SK-N-SH (cell line): ENCODE measurements at regions not wholly inside any gene's neighbourhood (a gene's known extent, or its start where the extent isn't known, plus 50 kb on each side); places are given as distances from the start of the nearest gene placed in this dataset.

Experiments
- CTCF ChIA-PET: fragments of 300-600, 350-600 bp; formaldehyde crosslinking; extraction: SDS; loops from one replicate; lab custom pipeline; 2021; lab: Yijun Ruan, JAX
- POLR2A ChIA-PET: fragments of 350-600 bp; sonication (Branson Sonifier 250); formaldehyde crosslinking; extraction: SDS; loops from one replicate; lab custom pipeline; 2020; ENCODE audit warnings: antibody characterized with exemption, inconsistent platforms; lab: Yijun Ruan, JAX
- DNase-seq: peaks from one replicate; pipeline ENCODE4 v3.0.0; 2012
- H2AFZ ChIP-seq: fragments of 200-600 bp; sonication (generic); 2 replicates; pipeline ENCODE4 v1.8.1; 2016; ENCODE audit warnings: antibody characterized with exemption, mild to moderate bottlenecking, low read depth
- H3F3A ChIP-seq: fragments of 200-600 bp; sonication (generic); replicated peaks from 2 replicates; pipeline ENCODE3; 2016; ENCODE audit warnings: antibody characterized with exemption, mild to moderate bottlenecking; ENCODE audit not compliant: insufficient read depth
- H3K27ac ChIP-seq, 2 experiments: fragments of 200-500 bp in 1 of 2; fragments of 200-600 bp in 1 of 2; sonication (Bioruptor generic) in 1 of 2; sonication (generic), shearing (Covaris generic) in 1 of 2; 2 replicates each; pipeline versions ENCODE4 v1.5.1 to v1.6.1; 2014 to 2016; ENCODE audit warnings: low read depth in 2 of 2, inconsistent platforms in 1 of 2, low read length in 1 of 2, mild to moderate bottlenecking in 1 of 2, mixed read lengths in 1 of 2
- H3K27me3 ChIP-seq: fragments of 200-600 bp; sonication (generic), shearing (Covaris generic); 2 replicates; pipeline ENCODE4 v1.6.1; 2016; ENCODE audit warnings: mixed run types; ENCODE audit not compliant: insufficient read depth
- H3K36me3 ChIP-seq, 2 experiments: fragments of 200-500 bp in 1 of 2; fragments of 200-600 bp in 1 of 2; sonication (Bioruptor generic) in 1 of 2; sonication (generic) in 1 of 2; replicated peaks in 1 of 2; 2 replicates each; pipeline versions ENCODE3 to v1.5.1; 2014 to 2016; ENCODE audit warnings: low read length in 1 of 2, mild to moderate bottlenecking in 1 of 2; ENCODE audit not compliant: insufficient read depth in 2 of 2, control insufficient read depth in 1 of 2
- H3K4me1 ChIP-seq, 2 experiments: fragments of 200-500 bp in 1 of 2; fragments of 200-600 bp in 1 of 2; sonication (Bioruptor generic) in 1 of 2; sonication (generic), shearing (Covaris generic) in 1 of 2; 2 replicates each; pipeline versions ENCODE4 v1.5.1 to v1.6.1; 2014 to 2016; ENCODE audit warnings: low read depth in 1 of 2, low read length in 1 of 2, mixed run types in 1 of 2; ENCODE audit not compliant: insufficient read depth in 2 of 2, control insufficient read depth in 1 of 2
- H3K4me2 ChIP-seq: fragments of 200-600 bp; sonication (generic), shearing (Covaris generic); 2 replicates; pipeline ENCODE4 v1.6.1; 2017; ENCODE audit warnings: mixed run types
- H3K4me3 ChIP-seq, 2 experiments: fragments of 200-500 bp in 1 of 2; fragments of 200-600 bp in 1 of 2; sonication (Bioruptor generic) in 1 of 2; sonication (generic), shearing (Covaris generic) in 1 of 2; 2 replicates each; pipeline versions ENCODE4 v1.5.1 to v1.8.1; 2014 to 2016; ENCODE audit warnings: low read depth in 2 of 2, inconsistent platforms in 1 of 2, low read length in 1 of 2, mild to moderate bottlenecking in 1 of 2, mixed read lengths in 1 of 2, moderate library complexity in 1 of 2
- H3K79me2 ChIP-seq: fragments of 200-600 bp; sonication (generic); 2 replicates; pipeline ENCODE4 v1.8.1; 2017; ENCODE audit warnings: mild to moderate bottlenecking; ENCODE audit not compliant: insufficient read depth
- H3K9ac ChIP-seq: fragments of 200-600 bp; sonication (generic); 2 replicates; pipeline ENCODE4 v1.6.1; 2017; ENCODE audit warnings: mixed run types
- H3K9me2 ChIP-seq: fragments of 200-600 bp; sonication (generic); 2 replicates; pipeline ENCODE4 v1.6.1; 2017; ENCODE audit warnings: mixed run types
- H3K9me3 ChIP-seq: fragments of 200-600 bp; sonication (generic); 2 replicates; pipeline ENCODE4 v1.6.1; 2017; ENCODE audit warnings: mixed run types, mild to moderate bottlenecking, moderate library complexity
- H4K20me1 ChIP-seq: fragments of 200-600 bp; sonication (generic); 2 replicates; pipeline ENCODE4 v1.6.1; 2017; ENCODE audit warnings: mild to moderate bottlenecking, mixed run types; ENCODE audit not compliant: insufficient read depth
- FOSL2 ChIP-seq: IDR thresholded peaks from 2 replicates; pipeline ENCODE4 v1.4.0; 2012; ENCODE audit warnings: low read depth, mild to moderate bottlenecking, moderate library complexity, borderline replicate concordance
- FOXM1 ChIP-seq: IDR thresholded peaks from 2 replicates; pipeline ENCODE4 v1.4.0; 2012; ENCODE audit warnings: low read depth, mild to moderate bottlenecking
- IRF3 ChIP-seq: fragments of 150-350 bp; IDR thresholded peaks from 2 replicates; pipeline ENCODE4 v1.6.1; 2016; ENCODE audit warnings: mild to moderate bottlenecking, low read depth, low read length
- JUND ChIP-seq: IDR thresholded peaks from 2 replicates; pipeline ENCODE4 v1.4.0; 2012
- MAX ChIP-seq: IDR thresholded peaks from 2 replicates; pipeline ENCODE4 v1.4.0; 2012; ENCODE audit warnings: low read depth
- NRF1 ChIP-seq: IDR thresholded peaks from 2 replicates; pipeline ENCODE4 v1.6.1; 2012; ENCODE audit warnings: low read depth, mild to moderate bottlenecking, low read length
- PBX3 ChIP-seq: IDR thresholded peaks from 2 replicates; pipeline ENCODE4; 2012
- RAD21 ChIP-seq: IDR thresholded peaks from 2 replicates; pipeline ENCODE4 v1.6.1; 2012; ENCODE audit warnings: mild to moderate bottlenecking, low read length
- RCOR1 ChIP-seq: fragments of 150-350 bp; IDR thresholded peaks from 2 replicates; pipeline ENCODE4 v1.6.1; 2017; ENCODE audit warnings: antibody characterized with exemption, low read length
- REST ChIP-seq: IDR thresholded peaks from 2 replicates; pipeline ENCODE4 v1.6.1; 2012; ENCODE audit warnings: mild to moderate bottlenecking, low read depth, low read length, moderate library complexity
- RXRA ChIP-seq: IDR thresholded peaks from 2 replicates; pipeline ENCODE4 v1.4.0; 2012; ENCODE audit warnings: low read depth, mild to moderate bottlenecking, borderline replicate concordance
- SMC3 ChIP-seq: IDR thresholded peaks from 2 replicates; pipeline ENCODE4 v1.6.1; 2012; ENCODE audit warnings: low read depth, low read length, improper control_type of control experiment
- TEAD4 ChIP-seq: IDR thresholded peaks from 2 replicates; pipeline ENCODE4 v1.4.0; 2012; ENCODE audit warnings: mild to moderate bottlenecking, borderline replicate concordance; ENCODE audit not compliant: insufficient read depth
- ZBTB33 ChIP-seq: IDR thresholded peaks from 2 replicates; pipeline ENCODE4 v1.4.0; 2012; ENCODE audit warnings: low read depth, borderline replicate concordance
- WGBS: methylation state at CpG from one replicate; pipeline ENCODE4 v1.1.6; 2017; ENCODE audit warnings: low lambda C conversion rate; 5-methylcytosine and 5-hydroxymethylcytosine counted together

- Histone ChIP-seq H2AFZ (no peak overlapping the region), H3K9me2 (no peaks in the 10 kb centered on the region), H3F3A (no peaks in the 10 kb centered on the region), H4K20me1 (no peaks in the 10 kb centered on the region), H3K4me3 (no peak overlapping the region), H3K4me2 (no peak overlapping the region), H3K79me2 (no peaks in the 10 kb centered on the region), H3K4me1 (no peaks in the 10 kb centered on the region), H3K9me3 (no peaks in the 10 kb centered on the region), H3K27me3 (no peaks in the 10 kb centered on the region), H3K9ac (no peak overlapping the region), H3K36me3 (no peaks in the 10 kb centered on the region), H3K27ac (no peak overlapping the region)
- 19% methylated on average over 5 of the region's 5 CpGs for WGBS
- TF ChIP-seq IRF3, result no peak
- no peak for TF ChIP-seq RAD21
- TF ChIP-seq ZBTB33, result no peak
- TF ChIP-seq JUND, result no peak
- no peak for TF ChIP-seq FOXM1
- no peak for TF ChIP-seq TEAD4
- no peak for TF ChIP-seq RXRA
- TF ChIP-seq SMC3, result no peak
- no peak for TF ChIP-seq PBX3
- TF ChIP-seq NRF1, result no peak
- no peak for TF ChIP-seq RCOR1
- no peak for TF ChIP-seq MAX
- no peak for TF ChIP-seq FOSL2
- no peak for TF ChIP-seq REST
- CTCF ChIA-PET, result interaction anchor here (1.0 to 1.1 kb wide), 4 partner anchors 12 to 74 kb away, joined by 3 to 4 read pairs (median 3); no protein-coding TSS in a partner anchor
- POLR2A ChIA-PET, result no interaction called here
- no peak for DNase-seq
Observed at GRCh38 chr15:77706482-77707244, 74.0 kb upstream of the LINGO1 start.
